Psoas muscle (tissue), 7 donors: ENCODE measurements at regions not wholly inside any gene's neighbourhood (a gene's known extent, or its start where the extent isn't known, plus 50 kb on each side); places are given as distances from the start of the nearest gene placed in this dataset.

Experiments
- ATAC-seq, 4 donors: fragments of 200-7000 bp; cut with Tn5 transposase; one replicate each; pipeline ENCODE4 v1.9.1; 2020; ENCODE audit warnings: moderate library complexity in 3 of 4, mild to moderate bottlenecking in 2 of 4
- DNase-seq, 2 donors: peaks; one replicate each; pipeline ENCODE4 v3.0.0-alpha.2; 2020
- H3K27ac ChIP-seq: fragments of 200-600 bp; one replicate; pipeline ENCODE4 v1.8.0; 2022
- H3K27me3 ChIP-seq, 3 donors: fragments of 200-600 bp in 1 of 3; one replicate each; pipeline versions ENCODE4 v1.6.1 to v1.8.0; 2013 to 2022; ENCODE audit warnings: low read length in 2 of 3, mild to moderate bottlenecking in 2 of 3, moderate library complexity in 1 of 3; ENCODE audit not compliant: insufficient read depth in 3 of 3
- H3K36me3 ChIP-seq, 2 donors: fragments of 200-600 bp in 1 of 2; one replicate each; pipeline versions ENCODE4 v1.6.1 to v1.8.0; 2013 to 2022; ENCODE audit warnings: low read depth in 1 of 2, mild to moderate bottlenecking in 1 of 2, moderate library complexity in 1 of 2; ENCODE audit not compliant: insufficient read depth in 1 of 2
- H3K4me1 ChIP-seq: fragments of 200-600 bp; one replicate; pipeline ENCODE4 v1.8.0; 2022
- H3K4me3 ChIP-seq: fragments of 200-600 bp; one replicate; pipeline ENCODE4 v1.8.0; 2022; ENCODE audit warnings: mild to moderate bottlenecking
- H3K9me3 ChIP-seq: fragments of 200-600 bp; one replicate; pipeline ENCODE4 v1.8.0; 2022
- CTCF ChIP-seq: fragments of 200-600 bp; IDR thresholded peaks from one replicate; pipeline ENCODE4 v1.8.0; 2022; ENCODE audit warnings: antibody characterized with exemption
- WGBS, 3 donors: extraction: QIAGEN DNeasy Blood & Tissue Kit; methylation state at CpG; one replicate each; pipeline versions ENCODE4 v1.1.6 to v1.1.7; 2013; 5-methylcytosine and 5-hydroxymethylcytosine counted together
- intact Hi-C, 2 donors: fragments of 100-400 bp; cut with DNase I; formaldehyde crosslinking; loops; one replicate each; pipeline versions ENCODE4 v1.11.0 to v1.14.2; 2022
- donor health status: healthy with polysubstance abuse.
- donor health status: DM: no; HTN: no; CAD: no; lungs with moderate emphysema.
- donor health status: Bipolar disorder and iron deficiency.
- donor health status: healthy.
- donor health status: DM: yes; HTN: yes; CAD: no.
- donor health status: DM: no; HTN: no; CAD: no.
- donor health status: DM: yes; HTN: yes; CAD: no.

GRCh38 chr2:111710085-111710484, 173.9 kb downstream of the ANAPC1 start:
- Histone ChIP-seq H3K4me3 (no peak overlapping the region), H3K9me3 (no peaks in the 10 kb centered on the region), H3K27ac (no peak overlapping the region), H3K27me3 (no peaks in the 10 kb centered on the region), H3K4me1 (peaks cover 16% of the 10 kb centered on the region), H3K36me3 (no peaks in the 10 kb centered on the region)
- DNase-seq (no peak), ATAC-seq (no peak)
- no peak for TF ChIP-seq CTCF
- WGBS, 3 donors = 35 to 82% (median 62%) methylated on average over 6 of the region's 6 CpGs
- intact Hi-C loops = no loop called here

- Histone ChIP-seq H3K36me3 (no peaks in the 10 kb centered on the region), H3K27me3 (no peaks in the 10 kb centered on the region), H3K9me3 (no peaks in the 10 kb centered on the region), H3K4me3 (no peak overlapping the region), H3K4me1 (peaks cover 10% of the 10 kb centered on the region), H3K27ac (no peak overlapping the region)
- no peak for TF ChIP-seq CTCF
- DNase-seq = no peak
- 78 to 93% (median 88%) methylated on average over 3 to 4 of the region's 4 CpGs for WGBS, 3 donors
- intact Hi-C loops = no loop called here
- no peak for ATAC-seq
These were observed 173.4 kb downstream of the ANAPC1 start for GRCh38 chr2:111710613-111711012.

GRCh38 chr2:111711270-111711669, 172.7 kb downstream of the ANAPC1 start:
- Histone ChIP-seq H3K27ac (no peak overlapping the region), H3K4me3 (no peak overlapping the region), H3K36me3 (no peaks in the 10 kb centered on the region), H3K4me1 (peaks cover 4% of the 10 kb centered on the region), H3K9me3 (no peaks in the 10 kb centered on the region), H3K27me3 (no peaks in the 10 kb centered on the region)
- no peak for DNase-seq
- intact Hi-C loops = no loop called here
- WGBS, 3 donors = 93 to 97% (median 94%) methylated on average over 4 of the region's 4 CpGs
- no peak for TF ChIP-seq CTCF
- ATAC-seq = no peak

GRCh38 chr2:111712361-111712760, 171.6 kb downstream of the ANAPC1 start:
- no peak for ATAC-seq
- no peaks in the 10 kb centered on the region for H3K36me3 ChIP-seq
- H3K9me3 ChIP-seq = no peaks in the 10 kb centered on the region
- 81 to 98% (median 97%) methylated on average over 7 of the region's 7 CpGs for WGBS, 3 donors
- DNase-seq = no peak
- no peaks in the 10 kb centered on the region for H3K4me1 ChIP-seq
- no peak overlapping the region for H3K27ac ChIP-seq
- no peaks in the 10 kb centered on the region for H3K27me3 ChIP-seq
- intact Hi-C loops = no loop called here
- no peak for TF ChIP-seq CTCF
- H3K4me3 ChIP-seq = no peak overlapping the region

GRCh38 chr2:111712940-111713515, 171.0 kb downstream of the ANAPC1 start:
- Histone ChIP-seq H3K27me3 (no peaks in the 10 kb centered on the region), H3K9me3 (no peaks in the 10 kb centered on the region), H3K4me1 (no peaks in the 10 kb centered on the region), H3K4me3 (no peak overlapping the region), H3K27ac (no peak overlapping the region), H3K36me3 (no peaks in the 10 kb centered on the region)
- ATAC-seq (no peak), DNase-seq (no peak)
- intact Hi-C loops = no loop called here
- no peak for TF ChIP-seq CTCF
- WGBS, 3 donors = 92 to 97% (median 95%) methylated on average over 5 of the region's 5 CpGs
